Natural killer cell (primary cell): ENCODE measurements at regions not wholly inside any gene's neighbourhood (a gene's known extent, or its start where the extent isn't known, plus 50 kb on each side); places are given as distances from the start of the nearest gene placed in this dataset.

Experiments
- ATAC-seq, 3 donors: fragments of 150-1000 bp in 2 of 3; fragments of 200-7000 bp in 1 of 3; cut with Tn5 transposase; 1 replicate in 1 of 3; 2 replicates in 2 of 3; pipeline ENCODE4 v1.10.0; 2021; ENCODE audit warnings: mild to moderate bottlenecking in 2 of 3, moderate library complexity in 2 of 3
- DNase-seq, 2 donors: peaks; one replicate each; pipeline versions ENCODE4 v3.0.0 to v3.0.0-alpha.2; 2013 to 2021; ENCODE audit warnings: mixed read lengths in 1 of 2
- H3K27ac ChIP-seq: one replicate; pipeline ENCODE4 v1.5.1; 2013; ENCODE audit warnings: mild to moderate bottlenecking, low read length
- H3K27me3 ChIP-seq: one replicate; pipeline ENCODE4 v1.6.1; 2013; ENCODE audit warnings: low read length; ENCODE audit not compliant: control insufficient read depth, insufficient read depth
- H3K36me3 ChIP-seq: one replicate; pipeline ENCODE4 v1.6.1; 2013; ENCODE audit warnings: low read length; ENCODE audit not compliant: control insufficient read depth, insufficient read depth
- H3K4me1 ChIP-seq: one replicate; pipeline ENCODE4 v1.6.1; 2013; ENCODE audit warnings: low read length; ENCODE audit not compliant: control insufficient read depth, insufficient read depth
- H3K4me3 ChIP-seq: one replicate; pipeline ENCODE4 v1.5.1; 2013; ENCODE audit warnings: low read length
- H3K9me3 ChIP-seq: one replicate; pipeline ENCODE4 v1.6.1; 2013; ENCODE audit warnings: low read length; ENCODE audit not compliant: control insufficient read depth, insufficient read depth
- H3K27ac Mint-ChIP-seq, 2 donors: one replicate each; pipeline ENCODE4 v1.8.0; 2022; ENCODE audit warnings: mild to moderate bottlenecking in 2 of 2, mixed read lengths in 2 of 2, moderate library complexity in 1 of 2
- H3K27me3 Mint-ChIP-seq, 2 donors: one replicate each; pipeline ENCODE4 v1.8.0; 2022; ENCODE audit warnings: low read depth in 2 of 2, mixed read lengths in 2 of 2
- H3K36me3 Mint-ChIP-seq: one replicate; pipeline ENCODE4 v1.8.0; 2022; ENCODE audit warnings: mixed read lengths
- H3K4me1 Mint-ChIP-seq, 2 donors: one replicate each; pipeline ENCODE4 v1.8.0; 2022; ENCODE audit warnings: mixed read lengths in 2 of 2
- H3K4me3 Mint-ChIP-seq: one replicate; pipeline ENCODE4 v1.8.0; 2022; ENCODE audit warnings: mild to moderate bottlenecking, moderate library complexity, mixed read lengths
- H3K9me3 Mint-ChIP-seq, 2 donors: one replicate each; pipeline ENCODE4 v1.8.0; 2022; ENCODE audit warnings: mixed read lengths in 2 of 2
- WGBS: methylation state at CpG from one replicate; pipeline ENCODE4 v1.1.7; 2013; ENCODE audit warnings: missing lambda C conversion rate; ENCODE audit not compliant: insufficient coverage; 5-methylcytosine and 5-hydroxymethylcytosine counted together
- intact Hi-C: fragments of 100-400 bp; cut with micrococcal nuclease; formaldehyde crosslinking; loops from one replicate; pipeline ENCODE4 v1.14.2; 2022
- TF ChIP-seq, protein P1 (sequence below): fragments of 200-600 bp; IDR thresholded peaks from one replicate; pipeline ENCODE4 v1.8.0; 2022; ENCODE audit warnings: antibody characterized with exemption

DNA sequence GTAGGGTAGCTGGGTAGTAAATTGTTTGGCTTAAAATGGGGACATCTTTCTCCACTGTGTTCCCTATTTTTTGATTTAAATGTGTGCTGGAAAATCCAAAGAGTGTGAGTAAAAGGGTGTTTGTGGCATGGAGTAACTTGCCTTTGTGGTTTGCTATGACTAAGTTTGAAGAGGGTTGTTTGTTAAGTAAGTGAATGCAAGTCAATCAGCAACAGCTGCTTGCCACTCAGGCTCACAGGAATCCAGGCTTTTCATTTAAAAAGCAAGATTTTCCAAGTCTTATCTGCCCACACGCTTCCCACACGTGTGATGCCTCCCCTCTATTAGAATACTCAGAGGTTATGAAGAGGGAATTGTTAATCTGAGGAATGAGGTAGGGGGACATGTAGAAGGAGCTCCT lies 847.7 kb upstream of the RBFOX1 start:
- Mint-ChIP-seq H3K9me3 (peaks cover 0 to under 1% of the 10 kb centered on the region in 2 donors), H3K27ac (no peak overlapping the region), H3K4me1 (no peaks in the 10 kb centered on the region), H3K27me3 (peaks cover 8 to 18% of the 10 kb centered on the region in 2 donors), H3K4me3 (no peak overlapping the region), H3K36me3 (no peaks in the 10 kb centered on the region)
- H3K36me3 ChIP-seq: no peaks in the 10 kb centered on the region
- DNase-seq: no peak
- H3K27ac ChIP-seq: no peak overlapping the region
- intact Hi-C loops: no loop called here
- no peaks in the 10 kb centered on the region for H3K9me3 ChIP-seq
- TF ChIP-seq, protein P1, sequence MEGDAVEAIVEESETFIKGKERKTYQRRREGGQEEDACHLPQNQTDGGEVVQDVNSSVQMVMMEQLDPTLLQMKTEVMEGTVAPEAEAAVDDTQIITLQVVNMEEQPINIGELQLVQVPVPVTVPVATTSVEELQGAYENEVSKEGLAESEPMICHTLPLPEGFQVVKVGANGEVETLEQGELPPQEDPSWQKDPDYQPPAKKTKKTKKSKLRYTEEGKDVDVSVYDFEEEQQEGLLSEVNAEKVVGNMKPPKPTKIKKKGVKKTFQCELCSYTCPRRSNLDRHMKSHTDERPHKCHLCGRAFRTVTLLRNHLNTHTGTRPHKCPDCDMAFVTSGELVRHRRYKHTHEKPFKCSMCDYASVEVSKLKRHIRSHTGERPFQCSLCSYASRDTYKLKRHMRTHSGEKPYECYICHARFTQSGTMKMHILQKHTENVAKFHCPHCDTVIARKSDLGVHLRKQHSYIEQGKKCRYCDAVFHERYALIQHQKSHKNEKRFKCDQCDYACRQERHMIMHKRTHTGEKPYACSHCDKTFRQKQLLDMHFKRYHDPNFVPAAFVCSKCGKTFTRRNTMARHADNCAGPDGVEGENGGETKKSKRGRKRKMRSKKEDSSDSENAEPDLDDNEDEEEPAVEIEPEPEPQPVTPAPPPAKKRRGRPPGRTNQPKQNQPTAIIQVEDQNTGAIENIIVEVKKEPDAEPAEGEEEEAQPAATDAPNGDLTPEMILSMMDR: no peak
- no peak overlapping the region for H3K4me3 ChIP-seq
- no peaks in the 10 kb centered on the region for H3K27me3 ChIP-seq
- no peak for ATAC-seq
- no peaks in the 10 kb centered on the region for H3K4me1 ChIP-seq
- WGBS: no CpG with 5 or more reads among the region's 2 CpGs

DNA sequence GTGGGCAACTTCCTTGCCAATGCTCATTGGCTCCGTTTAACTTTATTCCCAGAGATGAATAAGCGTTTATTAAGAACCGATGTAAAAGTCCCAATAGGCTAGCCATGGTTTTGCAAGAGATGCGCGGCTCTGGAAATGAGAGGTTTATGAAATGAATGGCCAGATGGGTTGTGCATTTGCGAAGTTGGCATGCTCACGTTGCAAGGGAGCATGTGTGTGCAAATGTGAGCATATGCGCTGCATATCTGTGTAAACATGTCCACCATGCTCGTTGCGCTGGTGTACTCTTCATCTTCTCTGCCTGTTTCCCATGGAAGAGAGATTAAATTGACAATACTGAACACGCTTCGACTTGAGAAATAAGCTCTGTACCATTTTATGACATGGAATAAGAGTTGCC lies 848.6 kb upstream of the RBFOX1 start:
- TF ChIP-seq, protein P1: no peak
- Mint-ChIP-seq H3K27me3 (peaks cover 8 to 18% of the 10 kb centered on the region in 2 donors), H3K4me1 (no peaks in the 10 kb centered on the region), H3K4me3 (no peak overlapping the region), H3K36me3 (no peaks in the 10 kb centered on the region), H3K27ac (no peak overlapping the region), H3K9me3 (peaks cover 0 to 2% of the 10 kb centered on the region in 2 donors)
- 52% methylated on average over 12 of the region's 12 CpGs for WGBS
- ATAC-seq (no peak), DNase-seq (no peak)
- Histone ChIP-seq H3K36me3 (no peaks in the 10 kb centered on the region), H3K4me1 (no peaks in the 10 kb centered on the region), H3K27me3 (no peaks in the 10 kb centered on the region), H3K9me3 (no peaks in the 10 kb centered on the region), H3K4me3 (no peak overlapping the region), H3K27ac (no peak overlapping the region)
- intact Hi-C loops: no loop called here

DNA sequence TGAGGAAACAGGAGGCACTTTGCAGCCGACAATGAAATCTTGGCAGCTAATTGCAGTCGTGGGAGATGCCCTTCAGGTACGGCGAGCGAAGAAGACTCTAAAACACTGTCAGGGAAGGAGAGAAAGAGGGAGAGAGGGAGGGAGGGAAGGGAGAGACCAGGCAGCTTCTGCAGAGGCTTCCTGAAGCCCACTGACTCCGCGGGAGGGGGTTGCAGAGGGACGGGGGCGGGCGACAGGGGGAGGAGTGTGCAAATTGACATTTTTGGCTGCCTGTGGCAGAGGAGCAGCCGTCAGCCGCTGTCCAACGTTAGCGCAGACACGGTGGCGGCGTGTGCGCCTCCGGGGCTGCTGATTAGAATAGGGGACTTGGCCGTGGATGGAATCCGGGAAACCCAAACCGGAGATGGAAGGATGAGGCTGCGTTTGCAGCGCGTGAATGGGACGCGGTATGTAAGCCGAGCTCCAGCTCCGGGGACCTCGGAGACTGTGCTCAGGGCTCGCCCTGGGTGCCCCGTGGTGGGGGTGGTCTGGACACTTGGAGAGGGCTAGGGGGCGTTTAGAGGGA lies 849.1 kb upstream of the RBFOX1 start:
- Histone ChIP-seq H3K27me3 (no peaks in the 10 kb centered on the region), H3K36me3 (no peaks in the 10 kb centered on the region), H3K9me3 (no peaks in the 10 kb centered on the region), H3K4me3 (no peak overlapping the region), H3K4me1 (no peaks in the 10 kb centered on the region), H3K27ac (no peak overlapping the region)
- Mint-ChIP-seq H3K27ac (no peak overlapping the region), H3K27me3 (peaks cover 8 to 18% of the 10 kb centered on the region in 2 donors), H3K4me1 (no peaks in the 10 kb centered on the region), H3K4me3 (no peak overlapping the region), H3K36me3 (no peaks in the 10 kb centered on the region), H3K9me3 (peaks cover under 1 to 2% of the 10 kb centered on the region in 2 donors)
- WGBS: 12% methylated on average over 33 of the region's 33 CpGs
- TF ChIP-seq, protein P1: no peak
- intact Hi-C loops: no loop called here
- ATAC-seq: no peak
- DNase-seq: no peak
